H9 (cell line): ENCODE measurements at regions not wholly inside any gene's neighbourhood (a gene's known extent, or its start where the extent isn't known, plus 50 kb on each side); places are given as distances from the start of the nearest gene placed in this dataset.

Experiments used
- DNase-seq: peaks from one replicate; pipeline ENCODE4 v3.0.0-alpha.2; 2017
- H2AFZ ChIP-seq: one replicate; pipeline ENCODE4 v1.6.1; 2013; ENCODE audit warnings: mild to moderate bottlenecking, low read length, control low read depth, moderate library complexity
- H2AK5ac ChIP-seq: 2 replicates; pipeline ENCODE4 v1.6.1; 2013; ENCODE audit warnings: low read length, control low read depth, mixed read lengths; ENCODE audit not compliant: insufficient read length
- H2BK120ac ChIP-seq: one replicate; pipeline ENCODE4 v1.6.1; 2013; ENCODE audit warnings: low read depth, mild to moderate bottlenecking, low read length, control low read depth, inconsistent platforms; ENCODE audit not compliant: poor library complexity, severe bottlenecking
- H2BK12ac ChIP-seq: 2 replicates; pipeline ENCODE4 v1.6.1; 2013; ENCODE audit warnings: low read length, control low read depth, mixed read lengths, low read depth; ENCODE audit not compliant: insufficient read length
- H2BK15ac ChIP-seq: 2 replicates; pipeline ENCODE4 v1.6.1; 2013; ENCODE audit warnings: low read depth, low read length, control low read depth
- H2BK20ac ChIP-seq: one replicate; pipeline ENCODE4 v1.6.1; 2013; ENCODE audit warnings: low read depth, mild to moderate bottlenecking, low read length, control low read depth, inconsistent platforms; ENCODE audit not compliant: poor library complexity, severe bottlenecking
- H2BK5ac ChIP-seq: 2 replicates; pipeline ENCODE4 v1.6.1; 2013; ENCODE audit warnings: low read length, control low read depth, mixed read lengths; ENCODE audit not compliant: insufficient read length
- H3K14ac ChIP-seq: 2 replicates; pipeline ENCODE4 v1.6.1; 2013; ENCODE audit warnings: low read length, control low read depth; ENCODE audit not compliant: insufficient read depth
- H3K18ac ChIP-seq: 2 replicates; pipeline ENCODE4 v1.6.1; 2013; ENCODE audit warnings: low read depth, mild to moderate bottlenecking, mixed read lengths, low read length, control low read depth; ENCODE audit not compliant: insufficient read length
- H3K23ac ChIP-seq: 2 replicates; pipeline ENCODE4 v1.6.1; 2013; ENCODE audit warnings: low read length, control low read depth, mixed read lengths, low read depth; ENCODE audit not compliant: insufficient read length
- H3K23me2 ChIP-seq: 2 replicates; pipeline ENCODE4 v1.6.1; 2013; ENCODE audit warnings: low read depth, mild to moderate bottlenecking, mixed read lengths, low read length, control low read depth; ENCODE audit not compliant: insufficient read length, poor library complexity, severe bottlenecking
- H3K27ac ChIP-seq: 2 replicates; pipeline ENCODE4 v1.5.1; 2013; ENCODE audit warnings: low read length, control low read depth, mixed read lengths, low read depth; ENCODE audit not compliant: insufficient read length
- H3K27me3 ChIP-seq: 2 replicates; pipeline ENCODE4 v1.6.1; 2013; ENCODE audit warnings: low read length, control low read depth, inconsistent platforms; ENCODE audit not compliant: insufficient read depth
- H3K4ac ChIP-seq: 2 replicates; pipeline ENCODE4 v1.6.1; 2013; ENCODE audit warnings: low read depth, mild to moderate bottlenecking, control low read depth, inconsistent platforms, low read length, moderate library complexity
- H3K4me1 ChIP-seq: 2 replicates; pipeline ENCODE4 v1.6.1; 2013; ENCODE audit warnings: low read length, control low read depth, inconsistent platforms; ENCODE audit not compliant: insufficient read depth
- H3K4me2 ChIP-seq: 2 replicates; pipeline ENCODE4 v1.6.1; 2013; ENCODE audit warnings: low read length, control low read depth, mixed read lengths; ENCODE audit not compliant: insufficient read length, insufficient read depth
- H3K56ac ChIP-seq: 2 replicates; pipeline ENCODE4 v1.6.1; 2013; ENCODE audit warnings: low read depth, mild to moderate bottlenecking, mixed read lengths, low read length, control low read depth; ENCODE audit not compliant: insufficient read length
- H3K79me1 ChIP-seq: 2 replicates; pipeline ENCODE4 v1.6.1; 2013; ENCODE audit warnings: low read depth, mild to moderate bottlenecking, moderate library complexity, low read length, control low read depth, inconsistent platforms; ENCODE audit not compliant: insufficient read depth, poor library complexity, severe bottlenecking
- H3K79me2 ChIP-seq: 2 replicates; pipeline ENCODE4 v1.6.1; 2013; ENCODE audit warnings: low read length, control low read depth, inconsistent platforms; ENCODE audit not compliant: insufficient read depth
- H3K9ac ChIP-seq: 2 replicates; pipeline ENCODE4 v1.6.1; 2013; ENCODE audit warnings: low read length, control low read depth, mixed read lengths; ENCODE audit not compliant: insufficient read length; ENCODE audit errors: extremely low read depth
- H3K9me3 ChIP-seq: one replicate; pipeline ENCODE4 v1.6.1; 2013; ENCODE audit warnings: low read depth, low read length, inconsistent platforms; ENCODE audit not compliant: control insufficient read depth
- H3T11ph ChIP-seq: one replicate; pipeline ENCODE4 v1.6.1; 2013; ENCODE audit warnings: mild to moderate bottlenecking, low read length, control low read depth, inconsistent platforms
- H4K20me1 ChIP-seq: one replicate; pipeline ENCODE4 v1.6.1; 2013; ENCODE audit not compliant: control insufficient read depth, insufficient read length, insufficient read depth
- H4K5ac ChIP-seq: 2 replicates; pipeline ENCODE4 v1.6.1; 2013; ENCODE audit warnings: low read depth, mild to moderate bottlenecking, mixed read lengths, low read length, control low read depth; ENCODE audit not compliant: insufficient read length
- H4K8ac ChIP-seq: replicated peaks from 2 replicates; pipeline ENCODE4 v1.6.1; 2013; ENCODE audit warnings: low read length, control low read depth, mixed read lengths, low read depth; ENCODE audit not compliant: insufficient read length
- H4K91ac ChIP-seq: 2 replicates; pipeline ENCODE4 v1.6.1; 2013; ENCODE audit warnings: low read depth, mild to moderate bottlenecking, moderate library complexity, mixed read lengths, low read length, control low read depth; ENCODE audit not compliant: insufficient read length
- H3K27ac Mint-ChIP-seq, 3 experiments: 2 replicates in 2 of 3; 3 replicates in 1 of 3; pipeline ENCODE4 v1.8.0; 2020 to 2021; ENCODE audit warnings: mixed read lengths in 3 of 3, mild to moderate bottlenecking in 1 of 3, moderate library complexity in 1 of 3
- H3K27me3 Mint-ChIP-seq: 2 replicates; pipeline ENCODE4 v1.8.0; 2021; ENCODE audit warnings: low read depth, mild to moderate bottlenecking, moderate library complexity, mixed read lengths
- H3K36me3 Mint-ChIP-seq, 3 experiments: 2 replicates in 2 of 3; 3 replicates in 1 of 3; pipeline ENCODE4 v1.8.0; 2020 to 2021; ENCODE audit warnings: low read depth in 3 of 3, mixed read lengths in 3 of 3; ENCODE audit not compliant: insufficient read depth in 1 of 3
- H3K4me1 Mint-ChIP-seq, 2 experiments: 2 replicates each; pipeline ENCODE4 v1.8.0; 2020; ENCODE audit warnings: mixed read lengths in 2 of 2
- H3K4me3 Mint-ChIP-seq, 2 experiments: 2 replicates in 1 of 2; 3 replicates in 1 of 2; pipeline ENCODE4 v1.8.0; 2020 to 2021; ENCODE audit warnings: mild to moderate bottlenecking in 2 of 2, mixed read lengths in 2 of 2, moderate library complexity in 1 of 2
- H3K9me3 Mint-ChIP-seq, 2 experiments: 2 replicates in 1 of 2; 3 replicates in 1 of 2; pipeline ENCODE4 v1.8.0; 2020; ENCODE audit warnings: mild to moderate bottlenecking in 2 of 2, mixed read lengths in 2 of 2, moderate library complexity in 1 of 2
- WGBS: extraction: QIAGEN DNeasy Blood & Tissue Kit; methylation state at CpG from one replicate; pipeline ENCODE4 v1.1.7; 2013; ENCODE audit warnings: missing lambda C conversion rate, low lambda C conversion rate, mixed read lengths; ENCODE audit not compliant: insufficient read length; ENCODE audit errors: extremely low coverage; 5-methylcytosine and 5-hydroxymethylcytosine counted together
- TF ChIP-seq, protein P1 (sequence below): fragments of 200-600 bp; sonication (generic); conservative IDR thresholded peaks from 3 replicates; pipeline ENCODE4 v1.8.0; 2021; ENCODE audit warnings: antibody characterized with exemption, mild to moderate bottlenecking

DNA sequence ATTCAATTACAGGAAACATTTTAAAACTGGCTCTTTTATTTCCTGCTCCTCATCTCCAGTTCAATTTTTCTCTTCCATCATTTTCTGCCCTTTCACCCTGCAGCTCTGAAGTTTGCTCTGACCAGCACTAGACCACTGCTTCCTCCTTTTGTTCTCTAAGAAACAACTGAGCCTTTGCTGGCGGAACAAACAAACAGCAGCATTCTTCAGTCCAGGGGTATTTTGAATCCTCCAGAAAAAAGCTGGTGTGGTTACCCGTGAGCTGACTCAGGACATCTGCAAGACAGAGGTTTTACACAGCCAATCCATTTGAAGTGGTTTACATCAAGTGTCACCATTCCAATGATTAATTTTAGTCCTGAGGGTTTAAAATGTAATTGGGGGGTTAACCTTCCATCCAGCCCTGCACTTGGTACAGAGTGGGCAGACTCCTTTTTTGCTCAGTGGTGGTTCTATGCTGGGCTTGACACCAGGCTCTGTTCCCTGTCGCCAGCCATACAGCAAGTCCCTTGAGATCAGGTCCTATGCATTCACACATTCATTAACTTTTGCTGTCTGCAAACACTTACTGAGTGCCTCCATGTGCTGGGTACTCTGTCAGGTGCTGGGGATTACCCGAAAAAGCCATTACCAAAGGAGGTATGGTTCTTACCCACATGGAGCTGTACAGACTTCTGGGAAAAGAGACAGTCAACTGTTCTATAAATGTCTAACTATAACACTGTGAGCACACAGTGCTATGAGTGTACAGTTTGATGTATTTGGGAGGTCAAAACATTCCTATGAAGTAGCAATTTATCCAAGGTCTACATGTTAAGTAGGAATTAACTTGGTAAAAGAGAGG, 909.4 kb upstream of the GYPC start:
- TF ChIP-seq, protein P1, sequence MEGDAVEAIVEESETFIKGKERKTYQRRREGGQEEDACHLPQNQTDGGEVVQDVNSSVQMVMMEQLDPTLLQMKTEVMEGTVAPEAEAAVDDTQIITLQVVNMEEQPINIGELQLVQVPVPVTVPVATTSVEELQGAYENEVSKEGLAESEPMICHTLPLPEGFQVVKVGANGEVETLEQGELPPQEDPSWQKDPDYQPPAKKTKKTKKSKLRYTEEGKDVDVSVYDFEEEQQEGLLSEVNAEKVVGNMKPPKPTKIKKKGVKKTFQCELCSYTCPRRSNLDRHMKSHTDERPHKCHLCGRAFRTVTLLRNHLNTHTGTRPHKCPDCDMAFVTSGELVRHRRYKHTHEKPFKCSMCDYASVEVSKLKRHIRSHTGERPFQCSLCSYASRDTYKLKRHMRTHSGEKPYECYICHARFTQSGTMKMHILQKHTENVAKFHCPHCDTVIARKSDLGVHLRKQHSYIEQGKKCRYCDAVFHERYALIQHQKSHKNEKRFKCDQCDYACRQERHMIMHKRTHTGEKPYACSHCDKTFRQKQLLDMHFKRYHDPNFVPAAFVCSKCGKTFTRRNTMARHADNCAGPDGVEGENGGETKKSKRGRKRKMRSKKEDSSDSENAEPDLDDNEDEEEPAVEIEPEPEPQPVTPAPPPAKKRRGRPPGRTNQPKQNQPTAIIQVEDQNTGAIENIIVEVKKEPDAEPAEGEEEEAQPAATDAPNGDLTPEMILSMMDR = no peak
- Histone ChIP-seq H2BK120ac (no peak overlapping the region), H3K4ac (no peak overlapping the region), H3K18ac (no peak overlapping the region), H4K91ac (no peak overlapping the region), H4K8ac (no peak overlapping the region), H3K4me2 (no peak overlapping the region), H3K27me3 (no peaks in the 10 kb centered on the region), H2AFZ (no peak overlapping the region), H3K14ac (no peak overlapping the region), H2BK20ac (no peak overlapping the region), H3K4me1 (no peaks in the 10 kb centered on the region), H4K20me1 (no peaks in the 10 kb centered on the region), H2BK15ac (no peak overlapping the region), H3K23ac (no peak overlapping the region), H3T11ph (no peak overlapping the region), H3K79me1 (no peaks in the 10 kb centered on the region), H3K56ac (no peak overlapping the region), H3K23me2 (no peaks in the 10 kb centered on the region), H2AK5ac (no peak overlapping the region), H3K79me2 (no peaks in the 10 kb centered on the region), H3K27ac (no peak overlapping the region), H3K9ac (no peak overlapping the region), H3K9me3 (no peaks in the 10 kb centered on the region), H4K5ac (no peak overlapping the region), H2BK5ac (no peak overlapping the region), H2BK12ac (no peak overlapping the region)
- WGBS = no CpG with 5 or more reads among the region's 4 CpGs
- H3K36me3 Mint-ChIP-seq = no peaks in the 10 kb centered on the region
- no peak overlapping the region for H3K4me3 Mint-ChIP-seq
- H3K9me3 Mint-ChIP-seq = no peaks in the 10 kb centered on the region; a peak in 1 of 5 replicates
- no peak for DNase-seq
- H3K27me3 Mint-ChIP-seq = no peaks in the 10 kb centered on the region
- H3K4me1 Mint-ChIP-seq = peaks cover 14 to 16% of the 10 kb centered on the region in 2 experiments
- H3K27ac Mint-ChIP-seq = no peak overlapping the region
